ENCODE measurements at regions not wholly inside any gene's neighbourhood (a gene's known extent, or its start where the extent isn't known, plus 50 kb on each side); places are given as distances from the start of the nearest gene placed in this dataset.
"Not testable (repeated sequence)": the region's sequence is repeated elsewhere in the genome, so short reads cannot be mapped to it uniquely, and the experiment has no call there.

DNA sequence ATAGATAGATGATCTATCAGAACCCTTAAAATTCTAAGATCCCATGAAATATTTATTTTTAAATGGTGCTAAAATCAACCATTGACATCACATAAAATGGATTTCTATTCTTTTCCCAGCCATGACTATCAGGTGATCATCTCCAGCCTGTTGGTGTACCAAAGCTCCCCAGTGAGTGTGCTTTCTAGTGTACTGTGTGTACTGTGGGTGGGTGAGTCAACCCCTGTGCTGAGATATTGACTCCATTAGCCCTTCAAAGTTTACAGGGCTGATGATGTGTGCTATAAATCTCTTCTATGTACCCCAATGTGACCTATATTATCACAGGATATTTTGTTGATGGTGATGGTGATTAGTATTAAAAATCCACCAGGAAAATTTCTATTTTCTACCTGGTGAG lies 344.6 kb downstream of the MMUT start:
- no peak overlapping the region for H3K9ac ChIP-seq (ENCODE audit: insufficient read length, low read depth)
- no peaks in the 10 kb centered on the region for H3K9me3 ChIP-seq (ENCODE audit: insufficient read depth, low read length)
- H3K4me3 ChIP-seq (ENCODE audit: insufficient read length, low read depth): no peak overlapping the region
- H3K27me3 ChIP-seq (ENCODE audit: insufficient read depth, insufficient read length): no peaks in the 10 kb centered on the region
- H3K4me1 ChIP-seq (ENCODE audit: insufficient read depth, insufficient read length): no peaks in the 10 kb centered on the region
- H3K36me3 ChIP-seq (ENCODE audit: insufficient read depth, insufficient read length, low read length): no peaks in the 10 kb centered on the region
- DNase-seq (ENCODE audit: low read depth, low spot score): no peak
- TF ChIP-seq YY1 (IDR thresholded peaks at IDR 0.05; ENCODE audit: insufficient read depth, insufficient read length) (no peak), ZNF274 (IDR thresholded peaks at IDR 0.05; ENCODE audit: low read depth, low read length) (no peak), SUZ12 (IDR thresholded peaks at IDR 0.05; ENCODE audit: extremely low read depth, insufficient read depth, insufficient read length) (no peak)

DNA sequence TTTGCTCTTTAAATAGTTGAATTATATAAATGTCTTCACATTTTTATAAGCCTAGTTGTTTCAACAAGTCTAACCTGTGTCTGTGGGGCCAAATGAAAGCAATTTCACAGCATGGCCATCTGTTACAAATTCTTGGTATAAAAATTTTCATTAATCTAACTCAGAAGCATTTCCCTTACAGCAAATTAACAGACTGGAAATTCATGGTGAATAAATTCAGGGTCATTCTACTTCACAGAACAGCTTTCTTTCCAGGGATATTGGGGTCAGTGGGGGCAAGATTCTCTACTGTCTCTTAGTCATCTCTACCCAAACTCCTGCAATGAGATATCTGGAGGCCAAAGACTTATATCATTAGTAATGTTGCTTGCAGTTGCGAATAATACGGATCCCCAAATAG lies 352.1 kb downstream of the MMUT start:
- Histone ChIP-seq H3K9me3 (ENCODE audit: insufficient read depth, low read length) (no peaks in the 10 kb centered on the region), H3K36me3 (ENCODE audit: insufficient read depth, insufficient read length, low read length) (no peaks in the 10 kb centered on the region), H3K9ac (ENCODE audit: insufficient read length, low read depth) (no peak overlapping the region), H3K4me1 (ENCODE audit: insufficient read depth, insufficient read length) (no peaks in the 10 kb centered on the region), H3K27me3 (ENCODE audit: insufficient read depth, insufficient read length) (no peaks in the 10 kb centered on the region), H3K4me3 (ENCODE audit: insufficient read length, low read depth) (no peak overlapping the region)
- no peak for TF ChIP-seq ZNF274 (IDR thresholded peaks at IDR 0.05; ENCODE audit: low read depth, low read length)
- TF ChIP-seq YY1 (IDR thresholded peaks at IDR 0.05; ENCODE audit: insufficient read depth, insufficient read length): no peak
- no peak for TF ChIP-seq SUZ12 (IDR thresholded peaks at IDR 0.05; ENCODE audit: extremely low read depth, insufficient read depth, insufficient read length)
- no peak for DNase-seq (ENCODE audit: low read depth, low spot score)

DNA sequence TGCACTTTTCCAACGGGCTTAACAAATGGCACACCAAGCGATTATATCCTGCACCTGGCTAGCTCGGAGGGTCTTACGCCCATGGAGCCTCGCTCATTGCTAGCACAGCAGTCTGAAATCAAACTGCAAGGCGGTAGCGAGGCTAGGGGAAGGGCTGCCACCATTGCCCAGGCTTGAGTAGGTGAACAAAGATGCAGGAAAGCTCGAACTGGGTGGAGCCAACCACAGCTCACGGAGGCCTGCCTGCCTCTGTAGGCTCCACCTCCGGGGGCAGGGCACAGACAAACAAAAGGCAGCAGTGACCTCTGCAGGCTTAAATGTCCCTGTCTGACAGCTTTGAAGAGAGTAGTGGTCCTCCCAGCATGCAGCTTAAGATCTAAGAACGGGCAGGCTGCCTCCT lies 365.4 kb downstream of the MMUT start:
- H3K9me3 ChIP-seq (ENCODE audit: insufficient read depth, low read length); H3K4me3 ChIP-seq (ENCODE audit: insufficient read length, low read depth); H3K27me3 ChIP-seq (ENCODE audit: insufficient read depth, insufficient read length); H3K9ac ChIP-seq (ENCODE audit: insufficient read length, low read depth); DNase-seq (ENCODE audit: low read depth, low spot score); H3K4me1 ChIP-seq (ENCODE audit: insufficient read depth, insufficient read length); H3K36me3 ChIP-seq (ENCODE audit: insufficient read depth, insufficient read length, low read length): not testable (repeated sequence)

DNA sequence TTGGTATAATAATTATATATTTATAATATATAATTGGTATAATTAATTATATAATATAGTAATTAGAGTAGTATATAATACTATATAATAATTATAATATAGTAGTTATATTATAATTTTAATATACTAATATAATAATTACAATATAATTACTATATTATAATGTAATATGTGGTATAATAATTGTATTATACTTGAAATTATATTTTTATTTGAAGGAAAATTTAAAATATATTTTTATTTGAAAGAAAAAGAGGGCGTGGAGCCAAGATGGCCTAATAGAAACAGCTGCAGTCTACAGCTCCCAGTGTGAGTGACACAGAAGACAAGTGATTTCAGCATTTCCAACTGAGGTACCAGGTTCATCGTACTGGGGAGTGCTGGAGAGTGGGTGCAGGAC lies 365.9 kb downstream of the MMUT start:
- TF ChIP-seq YY1 (IDR thresholded peaks at IDR 0.05; ENCODE audit: insufficient read depth, insufficient read length) (no peak), ZNF274 (IDR thresholded peaks at IDR 0.05; ENCODE audit: low read depth, low read length) (no peak), SUZ12 (IDR thresholded peaks at IDR 0.05; ENCODE audit: extremely low read depth, insufficient read depth, insufficient read length) (no peak)
- no peaks in the 10 kb centered on the region for H3K36me3 ChIP-seq (ENCODE audit: insufficient read depth, insufficient read length, low read length)
- no peaks in the 10 kb centered on the region for H3K4me1 ChIP-seq (ENCODE audit: insufficient read depth, insufficient read length)
- peaks cover 8% of the 10 kb centered on the region; the same call in 1 of the 2 replicates for H3K9me3 ChIP-seq (ENCODE audit: insufficient read depth, low read length)
- no peak overlapping the region for H3K9ac ChIP-seq (ENCODE audit: insufficient read length, low read depth)
- H3K4me3 ChIP-seq (ENCODE audit: insufficient read length, low read depth): no peak overlapping the region
- H3K27me3 ChIP-seq (ENCODE audit: insufficient read depth, insufficient read length): no peaks in the 10 kb centered on the region
- no peak for DNase-seq (ENCODE audit: low read depth, low spot score)

DNA sequence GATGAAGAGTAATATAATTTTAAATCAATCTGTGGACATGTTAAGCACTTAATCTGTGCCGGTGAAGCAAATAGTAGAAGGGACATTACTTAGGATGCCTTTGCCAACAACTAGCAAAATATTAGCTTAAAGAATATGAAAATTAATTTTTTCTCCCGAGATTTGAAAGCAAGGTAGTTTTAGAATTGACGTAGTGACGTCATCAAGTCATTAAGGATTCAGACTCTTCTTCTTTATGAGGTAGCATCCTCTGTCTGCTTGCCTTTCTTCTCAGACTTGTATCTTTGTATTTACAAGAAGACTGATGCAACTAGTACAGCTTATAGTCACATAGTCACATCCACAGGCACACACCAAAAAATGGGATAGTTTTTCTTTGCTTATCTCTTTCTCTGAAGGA lies 374.4 kb downstream of the MMUT start:
- Histone ChIP-seq H3K9ac (ENCODE audit: insufficient read length, low read depth) (no peak overlapping the region), H3K9me3 (ENCODE audit: insufficient read depth, low read length) (no peaks in the 10 kb centered on the region), H3K27me3 (ENCODE audit: insufficient read depth, insufficient read length) (no peaks in the 10 kb centered on the region), H3K36me3 (ENCODE audit: insufficient read depth, insufficient read length, low read length) (no peaks in the 10 kb centered on the region), H3K4me1 (ENCODE audit: insufficient read depth, insufficient read length) (no peaks in the 10 kb centered on the region), H3K4me3 (ENCODE audit: insufficient read length, low read depth) (no peak overlapping the region)
- TF ChIP-seq ZNF274 (IDR thresholded peaks at IDR 0.05; ENCODE audit: low read depth, low read length) (no peak), YY1 (IDR thresholded peaks at IDR 0.05; ENCODE audit: insufficient read depth, insufficient read length) (no peak), SUZ12 (IDR thresholded peaks at IDR 0.05; ENCODE audit: extremely low read depth, insufficient read depth, insufficient read length) (no peak)
- DNase-seq (ENCODE audit: low read depth, low spot score): no peak

DNA sequence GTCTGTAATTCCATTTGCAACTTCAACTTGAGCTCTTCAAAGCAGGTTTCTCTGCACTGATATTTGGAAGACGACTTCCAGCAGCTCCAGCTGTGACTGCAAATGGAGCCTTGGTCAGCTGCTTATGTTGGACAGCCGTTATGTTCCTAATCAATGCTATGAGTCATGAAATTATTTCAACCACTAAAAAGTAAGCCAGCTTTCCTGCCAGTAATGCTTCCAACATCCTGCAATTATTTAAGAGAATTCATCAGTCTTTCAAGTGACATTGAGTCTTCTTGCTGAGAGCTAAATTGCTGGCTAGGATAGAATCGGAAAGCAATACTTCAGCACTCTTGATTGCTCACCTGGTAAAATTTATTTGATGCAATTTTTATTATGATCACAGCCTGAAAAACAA lies 375.7 kb downstream of the MMUT start:
- no peak overlapping the region for H3K9ac ChIP-seq (ENCODE audit: insufficient read length, low read depth)
- DNase-seq (ENCODE audit: low read depth, low spot score): no peak
- H3K9me3 ChIP-seq (ENCODE audit: insufficient read depth, low read length): no peaks in the 10 kb centered on the region
- TF ChIP-seq YY1 (IDR thresholded peaks at IDR 0.05; ENCODE audit: insufficient read depth, insufficient read length) (no peak), ZNF274 (IDR thresholded peaks at IDR 0.05; ENCODE audit: low read depth, low read length) (no peak), SUZ12 (IDR thresholded peaks at IDR 0.05; ENCODE audit: extremely low read depth, insufficient read depth, insufficient read length) (no peak)
- no peaks in the 10 kb centered on the region for H3K4me1 ChIP-seq (ENCODE audit: insufficient read depth, insufficient read length)
- no peaks in the 10 kb centered on the region for H3K36me3 ChIP-seq (ENCODE audit: insufficient read depth, insufficient read length, low read length)
- H3K27me3 ChIP-seq (ENCODE audit: insufficient read depth, insufficient read length): no peaks in the 10 kb centered on the region
- H3K4me3 ChIP-seq (ENCODE audit: insufficient read length, low read depth): no peak overlapping the region

DNA sequence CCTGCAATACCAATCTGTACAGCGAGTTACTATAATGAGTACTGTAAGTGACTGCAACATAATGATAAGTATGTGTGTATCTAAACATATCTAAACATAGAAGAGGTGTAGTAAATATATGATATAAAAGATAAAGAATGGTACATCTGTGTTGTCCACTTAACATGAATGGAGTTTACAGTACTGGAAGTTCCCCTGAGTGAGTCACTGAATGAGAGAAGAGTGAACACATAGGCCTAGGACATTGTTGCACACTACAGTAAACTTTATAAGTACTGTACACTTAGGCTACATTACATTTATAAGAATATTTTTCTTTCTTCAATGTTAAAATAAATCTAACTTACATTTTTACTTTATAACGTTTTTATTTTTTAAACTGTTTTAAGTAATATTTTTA lies 380.4 kb downstream of the MMUT start:
- Histone ChIP-seq H3K4me3 (ENCODE audit: insufficient read length, low read depth) (no peak overlapping the region), H3K36me3 (ENCODE audit: insufficient read depth, insufficient read length, low read length) (no peaks in the 10 kb centered on the region), H3K9me3 (ENCODE audit: insufficient read depth, low read length) (no peaks in the 10 kb centered on the region), H3K4me1 (ENCODE audit: insufficient read depth, insufficient read length) (no peaks in the 10 kb centered on the region), H3K27me3 (ENCODE audit: insufficient read depth, insufficient read length) (no peaks in the 10 kb centered on the region), H3K9ac (ENCODE audit: insufficient read length, low read depth) (no peak overlapping the region)
- TF ChIP-seq SUZ12 (IDR thresholded peaks at IDR 0.05; ENCODE audit: extremely low read depth, insufficient read depth, insufficient read length) (no peak), YY1 (IDR thresholded peaks at IDR 0.05; ENCODE audit: insufficient read depth, insufficient read length) (no peak), ZNF274 (IDR thresholded peaks at IDR 0.05; ENCODE audit: low read depth, low read length) (no peak)
- DNase-seq (ENCODE audit: low read depth, low spot score): no peak

All from NT2/D1 (cell line).